ENCODE measurements at regions not wholly inside any gene's neighbourhood (a gene's known extent, or its start where the extent isn't known, plus 50 kb on each side); places are given as distances from the start of the nearest gene placed in this dataset.

DNA sequence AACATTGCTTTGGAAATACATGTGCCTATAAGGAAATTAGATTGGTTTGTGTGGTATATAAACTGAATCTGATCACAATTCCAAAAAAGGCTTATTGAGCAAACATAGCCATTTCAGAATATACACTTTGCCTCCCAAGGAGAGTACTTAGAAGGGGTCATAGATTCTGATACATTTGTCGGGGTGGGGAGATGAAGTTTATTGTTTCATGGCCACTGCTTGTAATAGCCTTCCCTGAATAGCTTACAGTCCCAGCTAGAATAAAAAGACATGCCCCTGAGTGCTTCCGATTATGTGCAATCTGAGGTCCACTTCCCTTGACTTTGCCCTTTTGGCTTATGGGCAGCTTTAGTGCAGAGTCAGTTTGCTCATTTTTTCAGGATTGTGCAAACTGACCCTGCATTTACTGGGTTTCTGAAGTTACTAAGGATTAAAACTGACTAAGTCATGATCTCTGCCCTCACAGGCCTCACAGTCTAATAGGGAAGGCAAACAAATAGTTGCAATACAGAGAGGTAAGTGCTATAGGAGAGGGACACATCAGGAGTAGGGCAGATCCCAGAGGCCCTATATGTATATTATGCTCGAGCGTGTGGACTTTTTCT is 184.2 kb downstream of the BLID start (continued):
- no peak for TF ChIP-seq ZNF275 (CRISPR knock-in tag; IDR thresholded peaks at IDR 0.05; ENCODE audit: borderline replicate concordance)
- TF ChIP-seq FOXM1 (CRISPR knock-in tag; IDR thresholded peaks at IDR 0.05), result no peak
- no peak for TF ChIP-seq ZNF432 (CRISPR knock-in tag; IDR thresholded peaks at IDR 0.05; ENCODE audit: borderline replicate concordance)
- no peak for TF ChIP-seq ZNF225 (CRISPR knock-in tag; IDR thresholded peaks at IDR 0.05)
- TF ChIP-seq HNRNPH1 (optimal IDR thresholded peaks at IDR 0.05; ENCODE audit: low read depth, low read length), result no peak
- no peak for TF ChIP-seq ZNF570 (CRISPR knock-in tag; IDR thresholded peaks at IDR 0.05; ENCODE audit: borderline replicate concordance)
- peak; percentile 84 for TF ChIP-seq RERE (CRISPR knock-in tag; IDR thresholded peaks at IDR 0.05; ENCODE audit: low read depth)
- TF ChIP-seq ZNF33B (CRISPR knock-in tag; IDR thresholded peaks at IDR 0.05), result no peak
- TF ChIP-seq KAT7 (CRISPR knock-in tag; IDR thresholded peaks at IDR 0.05; ENCODE audit: borderline replicate concordance), result 0 out of 2 replicates have a peak, but pooled peaks have one; percentile 57
- TF ChIP-seq RNF219 (CRISPR knock-in tag; IDR thresholded peaks at IDR 0.05), result peak; percentile 19; the same call in 1 of the 2 replicates
- peak; percentile 61; the same call in 1 of the 2 replicates for TF ChIP-seq MIER3 (CRISPR knock-in tag; IDR thresholded peaks at IDR 0.05; ENCODE audit: borderline replicate concordance)
- TF ChIP-seq ZFP1 (CRISPR knock-in tag; IDR thresholded peaks at IDR 0.05), result peak; percentile 68
- peak; percentile 94 for TF ChIP-seq ETV5 (CRISPR knock-in tag; IDR thresholded peaks at IDR 0.05; ENCODE audit: borderline replicate concordance)
- TF ChIP-seq SAFB2 (CRISPR knock-in tag; IDR thresholded peaks at IDR 0.05; ENCODE audit: borderline replicate concordance, low read depth), result no peak; the same call in 1 of the 2 replicates
- TF ChIP-seq KLF16 (CRISPR knock-in tag; IDR thresholded peaks at IDR 0.05), result peak in 1 of 2 experiments; percentile 77; a peak in 2 of 4 replicates
- TF ChIP-seq TBX2 (CRISPR knock-in tag; IDR thresholded peaks at IDR 0.05; ENCODE audit: borderline replicate concordance), result peak; percentile 92

Data from HepG2 (cell line).